ENCODE measurements at regions not wholly inside any gene's neighbourhood (a gene's known extent, or its start where the extent isn't known, plus 50 kb on each side); places are given as distances from the start of the nearest gene placed in this dataset.
"Not testable (repeated sequence)": the region's sequence is repeated elsewhere in the genome, so short reads cannot be mapped to it uniquely, and the experiment has no call there.

DNA sequence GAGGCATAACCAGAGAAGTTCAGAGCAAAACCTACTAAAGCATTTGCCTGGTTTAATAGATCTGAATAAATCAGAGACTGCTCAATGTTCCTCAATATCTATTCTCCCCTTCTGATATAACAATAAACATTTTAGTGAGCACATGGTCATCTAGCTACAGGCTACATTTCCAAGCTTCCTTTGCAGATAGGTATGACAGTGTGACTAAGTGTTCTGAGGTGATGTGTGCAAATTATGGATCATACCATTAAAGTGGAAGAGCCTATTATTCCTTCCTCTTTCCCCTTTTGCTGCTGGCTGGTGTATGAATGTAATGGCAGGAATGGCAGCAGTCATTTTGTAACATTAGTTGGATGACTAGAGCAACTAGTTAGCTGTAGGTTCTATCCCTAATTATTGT, 285.8 kb upstream of the RASA1 start:
- no peak for DNase-seq

DNA sequence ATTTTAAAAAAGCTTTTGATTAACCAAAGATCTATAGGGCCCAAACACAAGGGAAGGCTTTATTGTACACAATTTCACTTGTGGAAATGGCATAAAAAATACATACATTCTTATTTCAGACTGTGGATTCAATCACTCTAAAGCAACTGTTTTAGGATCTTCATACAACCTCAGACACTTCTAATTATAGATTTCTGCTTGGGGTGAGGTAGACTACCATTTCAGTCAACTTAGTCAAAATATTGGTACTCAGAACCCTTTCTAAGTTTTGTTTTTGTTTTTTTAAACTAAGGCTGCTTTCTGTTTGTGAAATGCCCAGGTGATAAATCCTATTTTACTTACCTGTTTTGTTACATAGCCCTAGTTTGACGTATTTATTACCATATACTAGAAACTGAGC, 284.5 kb upstream of the RASA1 start:
- no peak for DNase-seq

DNA sequence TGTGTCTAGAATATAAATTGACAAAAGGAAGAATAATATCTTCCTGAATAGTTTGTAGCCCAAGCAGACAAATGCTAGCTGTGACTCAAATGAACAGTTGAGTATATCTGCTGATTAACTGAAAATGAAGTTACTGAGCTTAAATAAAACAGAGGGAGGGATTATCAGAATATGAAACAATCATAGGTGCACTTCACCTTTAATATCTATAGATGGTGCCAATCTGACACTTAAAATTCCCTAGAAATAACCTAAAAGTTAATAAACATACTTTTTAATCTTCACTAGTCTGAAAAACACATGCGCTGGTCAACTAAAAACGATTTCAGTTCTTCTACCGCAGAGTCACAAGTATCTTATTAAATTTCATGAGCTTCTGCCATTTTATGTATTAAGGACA, 280.8 kb upstream of the RASA1 start:
- no peak for DNase-seq

DNA sequence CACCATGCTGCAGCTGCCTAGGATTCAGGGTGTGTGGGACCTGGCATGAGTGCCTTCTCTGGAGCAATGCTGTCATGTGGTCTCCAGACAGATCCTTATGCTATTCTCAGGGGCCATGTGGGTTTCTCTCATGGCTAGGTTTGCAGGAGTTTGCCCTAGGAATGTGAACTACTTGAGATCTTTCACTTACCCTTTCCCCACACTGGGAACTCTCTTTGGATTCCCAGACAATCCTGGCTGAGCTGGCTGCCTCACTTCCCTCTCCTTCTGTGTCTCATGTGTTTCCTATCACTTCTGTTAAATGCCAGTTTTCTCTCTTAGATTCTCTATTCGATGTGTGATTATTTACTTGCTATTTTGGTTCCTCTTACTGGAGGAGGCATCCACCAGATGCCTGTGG, 270.2 kb upstream of the RASA1 start:
- DNase-seq, result no peak

DNA sequence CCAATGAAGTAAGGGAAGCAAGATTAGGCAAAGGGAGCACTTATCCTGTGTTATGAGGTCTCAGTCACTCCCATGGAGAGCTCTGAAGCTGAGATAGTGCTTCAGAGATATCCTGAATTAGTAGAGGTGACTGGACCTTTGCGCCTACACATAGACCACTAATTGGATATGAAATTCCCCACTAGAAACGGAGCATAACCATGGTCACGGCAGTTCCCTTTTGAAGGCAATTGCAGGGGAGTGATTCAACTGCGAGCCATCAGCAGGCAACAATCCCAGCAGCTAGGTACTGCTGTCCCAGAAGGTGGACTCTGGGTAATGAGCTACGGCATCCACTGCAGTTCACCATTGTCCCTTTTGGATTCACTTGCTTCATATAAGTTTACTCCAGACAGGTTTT, 267.7 kb upstream of the RASA1 start:
- no peak for DNase-seq

DNA sequence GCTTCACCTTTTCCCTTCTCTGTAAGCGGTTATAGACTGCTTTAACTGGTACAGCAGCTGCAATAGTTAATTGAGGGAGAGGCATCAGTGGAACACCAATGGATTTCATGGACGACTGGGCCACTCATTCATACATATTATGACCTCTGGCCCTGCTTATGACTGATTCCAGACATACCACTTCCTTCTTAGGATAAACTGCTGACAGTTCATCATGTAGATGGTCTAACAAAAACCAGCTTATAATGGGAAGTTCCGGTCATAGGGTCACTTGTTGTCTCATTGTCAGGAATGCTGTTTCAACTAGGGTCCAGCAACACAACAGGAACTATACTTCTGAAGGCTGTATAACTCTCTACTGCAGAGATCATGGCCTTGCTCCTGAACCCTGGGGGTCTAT, 265.2 kb upstream of the RASA1 start:
- no peak for DNase-seq

DNA sequence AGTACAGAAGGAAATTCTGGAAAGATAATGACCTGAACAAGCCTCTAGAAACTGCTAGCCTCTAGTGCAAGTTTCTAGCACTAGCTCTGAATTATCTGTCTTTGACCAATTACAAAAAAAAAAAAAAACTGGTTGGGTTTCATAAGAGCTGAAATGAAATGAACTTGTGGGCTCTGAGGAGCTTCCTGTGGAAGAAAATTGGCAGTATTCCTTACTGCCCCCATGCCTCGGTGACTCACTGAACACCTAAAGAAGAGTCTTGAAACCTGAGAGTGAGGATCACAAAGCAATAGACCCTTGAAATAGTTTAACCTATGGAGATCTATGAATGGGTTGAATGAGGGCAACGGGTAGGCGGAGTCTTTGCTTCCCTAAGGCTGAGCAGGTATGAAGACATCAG, 263.6 kb upstream of the RASA1 start:
- no peak for DNase-seq

DNA sequence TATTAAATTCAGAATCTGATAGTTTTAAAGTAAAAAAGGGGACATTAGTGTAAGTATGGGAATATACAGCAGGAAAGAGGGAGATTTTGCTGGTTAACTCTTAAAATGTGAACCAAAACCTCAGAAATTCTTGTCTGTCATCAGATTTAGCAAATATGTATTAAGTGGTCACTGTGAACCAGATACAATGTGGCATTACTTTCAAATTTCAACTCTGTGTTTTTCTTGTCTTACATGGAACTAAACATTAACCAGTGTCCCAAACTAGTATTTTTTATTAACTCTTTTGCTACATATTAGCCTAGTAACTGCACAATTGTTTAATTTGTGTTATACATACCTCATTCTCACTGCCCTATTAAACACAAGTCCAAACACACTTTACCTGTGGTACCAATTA, 259.9 kb upstream of the RASA1 start:
- DNase-seq, result no peak

DNA sequence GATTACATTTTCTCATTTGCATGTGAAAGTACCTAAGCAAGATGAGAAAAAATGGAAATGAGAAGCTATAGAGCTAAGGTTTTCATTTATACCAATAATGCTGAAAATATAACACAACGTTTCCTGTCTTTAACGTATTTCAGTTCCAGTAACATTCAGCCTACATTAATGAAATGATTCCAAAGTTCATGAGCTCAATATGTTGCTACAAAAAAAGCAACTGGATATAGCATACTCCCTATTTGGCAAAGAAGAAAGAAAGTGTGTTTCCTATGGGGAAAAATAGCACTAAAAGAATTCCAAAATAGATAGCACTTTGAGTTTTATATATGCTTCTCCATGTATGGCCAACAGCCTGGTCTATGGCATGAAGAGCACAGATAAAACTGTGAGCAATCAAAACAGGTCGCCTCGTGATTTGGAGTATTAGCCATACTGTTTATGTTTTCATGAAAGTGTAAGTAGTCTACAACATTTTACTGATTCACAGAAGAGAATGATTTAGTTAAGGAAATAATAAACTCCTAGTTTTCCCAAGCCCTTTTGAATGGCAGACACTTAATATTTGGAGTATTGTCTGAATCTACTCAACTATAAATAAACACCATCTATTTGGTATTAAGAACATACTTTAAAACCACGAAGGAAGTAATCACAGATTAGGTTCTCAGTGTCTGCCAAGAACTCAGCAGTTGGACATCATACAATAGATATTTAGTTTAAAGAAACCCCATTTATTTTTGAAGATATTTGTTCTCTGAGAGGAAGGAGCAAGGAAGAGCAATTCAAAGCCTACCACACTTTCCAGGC, 258.7 kb upstream of the RASA1 start:
- DNase-seq, result no peak

DNA sequence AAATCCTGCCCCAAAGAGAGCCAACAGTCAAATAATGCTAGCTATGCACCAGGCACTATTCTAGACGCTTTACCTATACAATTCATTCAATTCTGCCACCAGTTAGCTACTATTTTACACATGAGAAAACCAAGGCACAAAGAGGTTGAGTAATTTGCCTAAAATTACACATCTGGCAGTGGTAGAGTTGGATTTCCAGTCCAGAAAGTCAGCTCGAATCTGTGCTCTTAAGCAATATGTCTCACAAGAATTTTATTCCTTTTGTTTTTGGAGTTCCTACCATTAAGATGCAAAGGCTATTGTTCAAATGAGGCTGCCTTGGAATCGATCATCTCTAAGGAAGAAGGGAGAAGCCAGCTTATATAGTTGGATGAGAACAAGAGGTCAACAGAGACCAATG, 256.9 kb upstream of the RASA1 start:
- no peak for DNase-seq

DNA sequence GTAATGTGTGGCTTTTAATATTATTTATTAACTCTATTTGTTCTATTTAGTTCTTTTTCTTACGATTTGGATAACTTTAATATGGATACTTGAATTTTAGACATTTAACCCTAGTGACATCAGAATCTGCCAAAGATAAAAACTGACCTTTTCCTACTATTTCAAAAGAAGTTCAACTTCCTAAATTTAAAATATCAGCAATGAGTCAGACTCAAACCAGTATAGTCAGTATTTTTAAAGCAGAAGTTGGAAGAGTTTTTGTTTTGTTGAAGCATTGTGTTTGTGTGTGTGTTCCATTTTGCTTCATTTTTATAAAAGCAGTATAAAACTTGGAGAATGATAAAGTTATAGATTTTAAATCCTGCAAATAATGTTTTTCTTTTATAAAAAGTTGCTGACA, 251.8 kb upstream of the RASA1 start:
- DNase-seq, result no peak

DNA sequence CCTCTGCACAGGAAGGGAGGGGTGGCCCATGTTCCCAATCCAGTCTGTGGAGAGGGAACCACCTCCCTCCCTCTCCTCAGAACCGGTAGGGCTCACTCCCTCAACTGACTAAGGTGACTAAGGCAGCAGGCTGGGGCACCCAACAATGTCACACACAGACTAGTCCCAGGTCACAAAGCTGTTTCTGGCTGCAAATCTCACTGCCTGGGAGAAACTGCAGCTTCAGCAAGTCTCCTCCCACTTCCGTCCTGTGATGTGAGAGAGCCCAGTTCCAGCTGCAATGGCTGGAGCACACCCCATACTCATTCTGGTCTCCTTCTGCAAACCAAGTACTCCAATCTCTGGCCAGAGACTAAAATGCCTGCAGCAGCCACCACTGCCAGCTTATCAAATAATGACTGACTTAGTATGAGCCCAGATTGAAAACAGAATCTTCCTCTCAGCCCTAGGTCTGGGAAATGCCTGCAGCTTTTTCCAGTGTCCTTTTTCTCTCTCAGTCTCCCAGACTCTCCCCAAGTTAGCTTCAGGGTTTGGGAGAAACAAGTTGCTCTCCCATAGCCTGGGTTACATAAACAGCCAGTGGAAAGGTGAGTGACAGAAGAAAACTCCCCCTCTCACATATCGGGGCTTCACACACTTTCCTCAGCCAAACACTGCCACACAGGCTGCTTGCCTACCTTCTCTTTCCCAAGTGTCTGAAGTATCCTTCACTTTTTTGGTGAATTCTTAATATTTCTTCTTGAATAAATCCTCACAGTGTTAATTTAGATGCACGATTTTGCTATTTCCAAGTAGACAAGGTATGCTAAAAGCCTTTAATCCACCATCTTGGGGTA, 247.4 kb upstream of the RASA1 start:
- DNase-seq, result no peak

DNA sequence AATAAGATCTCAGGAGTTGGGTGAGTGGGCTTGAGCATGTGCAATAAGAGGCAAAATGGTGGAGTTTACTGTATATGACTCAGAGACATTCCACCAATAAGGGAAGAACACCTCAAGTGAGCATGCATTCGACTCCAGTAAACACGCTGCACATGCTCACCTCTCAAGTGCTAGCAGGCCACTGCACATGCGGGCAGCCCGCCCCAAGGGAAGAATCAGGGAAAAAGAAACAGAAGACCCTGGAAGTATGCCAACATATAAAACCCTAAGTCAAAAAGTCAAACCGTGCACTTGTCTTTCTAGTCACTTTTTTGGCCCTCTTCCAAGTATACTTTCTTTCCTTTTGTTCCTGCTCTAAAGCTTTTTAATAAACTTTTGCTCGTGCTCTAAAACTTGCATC, 245.3 kb upstream of the RASA1 start:
- DNase-seq, result no peak

DNA sequence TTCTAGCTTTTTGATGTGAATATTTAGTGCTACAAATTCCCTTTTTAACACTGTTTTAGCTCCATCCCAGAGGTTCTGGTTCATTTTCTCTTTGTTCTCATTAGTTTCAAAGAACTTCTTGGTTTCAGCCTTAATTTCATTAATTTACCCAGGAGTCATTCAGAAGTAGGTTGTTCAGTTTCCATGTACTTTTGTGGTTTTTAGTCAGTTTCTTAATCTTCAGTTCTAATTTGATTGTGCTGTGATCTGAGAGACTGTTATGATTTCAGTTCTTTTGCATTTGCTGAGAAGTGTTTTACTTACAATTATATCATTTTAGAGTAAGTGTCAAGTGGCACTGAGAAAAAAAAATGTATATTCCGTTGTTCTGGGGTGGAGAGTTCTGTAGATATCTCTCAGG, 240.1 kb upstream of the RASA1 start:
- DNase-seq, result no peak

DNA sequence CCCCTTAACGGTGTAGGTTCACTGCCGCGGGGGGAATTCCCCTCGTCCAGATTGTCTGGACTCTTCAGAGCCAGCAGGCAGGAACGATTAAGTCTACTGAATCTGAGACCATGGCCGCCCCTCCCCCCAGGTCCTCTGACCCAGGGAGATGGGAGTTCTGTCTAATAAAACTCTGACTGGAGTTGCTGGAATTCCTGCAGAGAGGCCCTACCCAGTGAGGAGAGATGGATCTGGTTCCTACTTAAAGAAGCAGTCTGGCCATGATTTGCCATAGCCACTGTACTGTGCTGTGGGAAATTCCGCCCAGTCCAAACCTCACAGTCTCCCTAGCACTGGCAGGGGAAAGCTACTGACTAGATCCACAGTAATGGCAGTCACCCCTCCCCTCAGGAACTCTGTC, 237.7 kb upstream of the RASA1 start:
- no peak for DNase-seq

DNA sequence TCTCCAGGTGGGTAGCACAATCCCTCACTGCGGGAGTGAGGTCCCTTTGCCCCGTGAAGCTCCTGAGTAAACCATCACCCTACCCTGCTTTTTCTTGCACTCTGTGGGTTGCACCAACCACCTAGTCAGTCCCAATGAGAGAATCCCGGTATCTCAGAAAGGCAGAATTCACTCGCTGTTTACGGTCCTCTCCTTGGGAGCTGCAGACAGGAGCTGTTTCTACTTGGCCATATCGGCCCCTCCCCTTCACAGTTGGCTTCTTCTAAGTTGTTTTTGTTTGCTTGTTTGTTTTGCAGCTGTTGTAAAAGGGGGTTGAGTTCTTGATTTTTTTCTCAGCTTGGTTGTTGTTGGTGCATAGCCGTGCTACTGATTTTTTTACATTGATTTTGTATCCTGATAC, 237.0 kb upstream of the RASA1 start:
- no peak for DNase-seq

DNA sequence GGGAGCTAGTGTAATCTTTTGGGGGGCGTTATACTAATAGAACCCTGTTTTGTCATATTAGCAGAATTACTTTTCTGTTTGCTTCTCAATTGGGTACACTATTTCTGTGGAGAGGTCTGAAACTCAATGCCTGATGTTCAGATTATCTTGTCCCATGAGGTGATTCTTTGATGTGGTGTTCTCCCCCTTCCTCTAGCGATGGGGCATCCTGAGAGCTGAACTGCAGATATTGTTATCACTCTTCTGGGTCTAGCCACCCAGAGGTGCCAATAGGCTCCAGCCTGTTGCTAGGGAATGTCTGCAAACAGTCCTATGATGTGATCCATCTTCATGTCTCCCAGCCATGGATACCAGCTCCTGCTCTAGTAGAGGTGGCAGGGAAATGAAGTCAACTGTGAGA, 233.1 kb upstream of the RASA1 start:
- no peak for DNase-seq

DNA sequence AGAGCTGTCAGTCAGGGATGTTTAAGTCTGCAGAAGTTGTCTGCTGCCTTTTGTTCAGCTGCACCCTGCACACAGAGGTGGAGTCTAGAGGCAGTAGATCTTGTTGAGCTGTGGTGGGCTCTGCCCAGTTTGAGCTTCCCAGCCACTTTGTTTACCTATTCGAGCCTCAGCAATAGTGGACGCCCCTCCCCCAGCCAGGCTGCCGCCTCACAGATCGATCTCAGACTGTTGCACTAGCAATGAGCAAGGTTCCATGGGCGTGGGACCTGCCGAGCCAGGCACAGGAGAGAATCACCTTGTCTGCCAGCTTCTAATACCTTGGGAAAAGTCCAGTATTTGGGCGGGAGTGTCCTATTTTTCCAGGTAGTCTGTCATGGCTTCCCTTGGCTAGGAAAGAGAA, 225.1 kb upstream of the RASA1 start:
- no peak for DNase-seq

DNA sequence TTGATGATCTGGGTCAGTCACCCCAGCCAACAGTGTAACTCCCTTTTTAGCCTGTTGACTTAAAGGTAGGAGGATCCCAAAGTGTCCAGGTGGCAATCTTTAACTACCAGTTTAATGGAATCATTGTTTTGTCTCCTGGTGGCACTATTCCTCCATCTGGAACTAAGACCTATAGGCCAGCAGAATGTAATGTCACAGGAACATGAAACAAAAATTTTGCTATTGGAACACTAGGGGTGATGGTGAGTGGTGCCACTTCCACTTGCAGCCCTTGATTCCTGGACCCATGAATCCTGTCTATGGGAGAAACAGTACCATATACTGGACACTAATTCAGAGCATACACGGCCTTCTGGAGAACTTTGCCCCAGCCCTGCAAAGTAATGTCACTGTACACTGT, 219.5 kb upstream of the RASA1 start:
- no peak for DNase-seq

DNA sequence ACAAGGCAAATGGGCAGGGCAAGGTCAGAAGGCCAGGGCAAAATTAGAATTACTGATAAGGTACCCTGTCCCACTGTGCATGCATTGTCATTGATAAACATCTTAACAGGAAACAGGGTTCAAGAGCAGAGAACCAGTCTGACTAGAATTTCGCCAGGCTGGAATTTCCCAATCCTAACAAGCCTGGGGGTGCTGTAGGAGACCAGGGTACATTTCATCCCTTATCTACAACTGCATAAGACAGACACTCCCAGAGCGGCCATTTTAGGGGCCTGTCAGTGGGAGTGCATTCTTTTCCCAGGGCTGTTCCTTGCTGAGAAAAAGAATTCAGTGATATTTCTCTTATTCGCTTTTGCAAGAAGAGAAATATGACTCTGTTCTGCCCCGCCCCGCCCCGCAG, 218.7 kb upstream of the RASA1 start:
- not testable (repeated sequence) for DNase-seq

DNA sequence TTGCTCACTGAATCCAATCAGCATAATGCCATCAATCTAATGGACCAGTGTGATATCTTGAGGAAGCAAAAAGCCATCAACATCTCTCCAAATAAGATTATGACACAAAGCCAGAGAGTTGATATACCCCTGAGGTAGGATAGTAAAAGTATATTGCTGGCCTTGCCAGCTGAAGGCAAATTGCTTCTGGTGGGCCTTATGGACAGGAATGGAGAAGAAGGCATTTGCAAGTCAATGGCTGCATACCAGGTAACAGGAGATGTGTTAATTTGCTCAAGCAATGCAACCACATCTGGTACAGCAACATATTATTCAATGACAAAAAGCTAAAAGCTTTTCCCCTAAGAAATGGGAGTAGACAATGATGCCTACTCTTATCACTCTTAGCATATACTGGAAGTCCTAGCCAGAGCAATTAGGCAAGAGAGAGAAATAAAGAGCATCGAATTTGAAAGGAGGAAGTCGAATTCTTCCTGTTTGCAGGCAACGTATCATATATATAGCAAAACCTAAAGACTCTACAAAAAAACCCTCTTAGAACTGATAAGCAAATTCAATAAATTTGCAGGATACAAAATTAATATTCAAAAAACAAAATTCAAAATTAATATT, 216.1 kb upstream of the RASA1 start:
- no peak for DNase-seq

DNA sequence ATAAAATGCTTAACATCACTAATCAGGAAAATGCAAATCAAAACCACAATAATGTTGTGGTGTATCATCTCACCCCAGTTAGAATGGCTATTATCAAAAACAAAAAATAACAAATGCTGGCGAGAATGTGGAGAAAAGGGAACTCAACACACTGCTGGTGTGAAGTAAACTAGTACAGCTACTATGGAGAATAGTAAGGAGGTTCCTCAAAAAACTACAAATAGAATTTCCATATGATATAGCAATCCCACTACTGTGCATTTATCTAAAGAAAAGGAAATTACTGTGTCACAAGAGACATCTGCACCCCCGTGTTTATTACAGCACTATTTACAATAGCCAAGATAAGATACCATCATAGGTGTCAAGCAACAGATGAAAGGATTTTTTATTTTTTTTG, 214.5 kb upstream of the RASA1 start:
- no peak for DNase-seq

DNA sequence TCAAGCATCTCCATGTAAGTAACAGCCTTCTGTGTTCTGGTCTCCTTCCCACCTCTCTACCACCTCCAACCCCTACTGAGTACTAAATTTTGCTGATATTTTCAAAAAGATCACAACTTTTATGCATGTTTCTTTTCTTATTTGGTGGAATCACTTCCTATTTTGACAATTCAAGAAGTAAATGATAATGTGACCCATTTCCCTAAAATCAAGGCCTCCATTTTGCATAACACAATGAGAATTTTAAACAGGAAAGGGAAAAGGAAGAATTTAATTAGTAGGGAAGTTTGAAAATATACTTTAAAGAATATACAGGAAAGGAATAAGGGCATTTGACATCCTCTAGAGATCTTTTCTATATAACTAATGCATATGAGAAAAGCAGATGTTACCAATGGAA, 212.9 kb upstream of the RASA1 start:
- no peak for DNase-seq

DNA sequence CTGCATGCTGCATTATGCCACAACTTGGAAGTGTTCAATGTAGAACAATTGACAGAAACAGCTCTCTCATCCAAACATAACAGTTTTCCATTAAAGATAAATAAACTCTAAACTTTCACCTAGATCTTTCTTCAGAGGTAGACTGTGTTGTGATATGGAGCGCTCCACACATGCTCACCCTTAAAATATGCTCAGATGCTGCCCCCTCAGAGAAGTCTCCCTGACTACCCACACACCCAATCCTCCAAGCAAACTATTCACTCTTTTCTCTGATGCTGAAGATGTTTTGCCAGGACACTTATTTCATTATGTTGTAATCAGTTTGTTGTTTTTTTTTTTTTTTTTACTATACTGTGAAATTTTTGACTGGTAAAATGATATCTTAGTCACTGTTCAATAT, 206.6 kb upstream of the RASA1 start:
- no peak for DNase-seq
